ENCODE measurements at regions not wholly inside any gene's neighbourhood (a gene's known extent, or its start where the extent isn't known, plus 50 kb on each side); places are given as distances from the start of the nearest gene placed in this dataset.

GRCh38 chr20:22729180-22729579 lies 144.8 kb upstream of the FOXA2 start:
- CTCF ChIA-PET: no interaction called here
- Mint-ChIP-seq H3K27me3 (no peaks in the 10 kb centered on the region), H3K4me1 (no peaks in the 10 kb centered on the region), H3K4me3 (no peak overlapping the region), H3K9me3 (ENCODE audit: insufficient read depth) (no peaks in the 10 kb centered on the region), H3K27ac (no peak overlapping the region)
- no peak overlapping the region for H2AFZ ChIP-seq (ENCODE audit: insufficient read depth, low read depth, low read length, poor library complexity, severe bottlenecking)
- peaks cover 0 to 4% (median 0%) of the 10 kb centered on the region in 3 donors for H3K9me3 ChIP-seq (ENCODE audit: control extremely low read depth in 1 of 3, control insufficient read depth in 2 of 3, insufficient read depth in 1 of 3, low read length in 2 of 3)
- H3K27ac ChIP-seq (ENCODE audit: low read length in 2 of 2): no peak overlapping the region
- no peak for DNase-seq
- H3K9ac ChIP-seq (ENCODE audit: low read length): no peak overlapping the region
- H3K36me3 ChIP-seq (replicated peaks in 1 of 2; ENCODE audit: control extremely low read depth in 1 of 2, control insufficient read depth in 1 of 2, extremely low read depth in 1 of 2, insufficient read depth in 2 of 2, low read length in 1 of 2): no peaks in the 10 kb centered on the region
- intact Hi-C loops (cut with micrococcal nuclease): no loop called here
- no peak overlapping the region for H3K4me2 ChIP-seq (replicated peaks; ENCODE audit: low read depth, low read length, poor library complexity, severe bottlenecking)
- no peaks in the 10 kb centered on the region for H3K27me3 ChIP-seq (replicated peaks in 1 of 4; ENCODE audit: control extremely low read depth in 1 of 4, control insufficient read depth in 3 of 4, insufficient read depth in 4 of 4, low read length in 3 of 4)
- no peaks in the 10 kb centered on the region for H3K79me2 ChIP-seq (ENCODE audit: control insufficient read depth, insufficient read depth, low read length)
- TF ChIP-seq EZH2 (IDR thresholded peaks at IDR 0.05; ENCODE audit: borderline replicate concordance, insufficient read depth, low read depth, low read length, poor library complexity, severe bottlenecking) (no peak), CTCF (IDR thresholded peaks at IDR 0.05) (no peak)
- H3K4me1 ChIP-seq (ENCODE audit: control insufficient read depth in 2 of 2, insufficient read depth in 2 of 2, low read length in 2 of 2): no peaks in the 10 kb centered on the region
- H4K20me1 ChIP-seq (ENCODE audit: control insufficient read depth, insufficient read depth, low read length, poor library complexity, severe bottlenecking): no peaks in the 10 kb centered on the region
- H3K4me3 ChIP-seq (ENCODE audit: control extremely low read depth in 1 of 5, extremely low read depth in 1 of 5, insufficient read depth in 1 of 5, low read depth in 2 of 5, low read length in 4 of 5): no peak overlapping the region
- POLR2A ChIA-PET: no interaction called here
- no peak for ATAC-seq (ENCODE audit: low read depth)

GRCh38 chr20:22729616-22730236 lies 145.4 kb upstream of the FOXA2 start:
- TF ChIP-seq CTCF (IDR thresholded peaks at IDR 0.05): no peak
- TF ChIP-seq EZH2 (IDR thresholded peaks at IDR 0.05; ENCODE audit: borderline replicate concordance, insufficient read depth, low read depth, low read length, poor library complexity, severe bottlenecking): no peak
- intact Hi-C loops (cut with micrococcal nuclease): no loop called here
- Histone ChIP-seq H3K9ac (ENCODE audit: low read length) (no peak overlapping the region), H3K36me3 (replicated peaks in 1 of 2; ENCODE audit: control extremely low read depth in 1 of 2, control insufficient read depth in 1 of 2, extremely low read depth in 1 of 2, insufficient read depth in 2 of 2, low read length in 1 of 2) (no peaks in the 10 kb centered on the region), H3K27ac (ENCODE audit: low read length in 2 of 2) (no peak overlapping the region), H3K79me2 (ENCODE audit: control insufficient read depth, insufficient read depth, low read length) (no peaks in the 10 kb centered on the region), H3K4me3 (ENCODE audit: control extremely low read depth in 1 of 5, extremely low read depth in 1 of 5, insufficient read depth in 1 of 5, low read depth in 2 of 5, low read length in 4 of 5) (no peak overlapping the region), H3K27me3 (replicated peaks in 1 of 4; ENCODE audit: control extremely low read depth in 1 of 4, control insufficient read depth in 3 of 4, insufficient read depth in 4 of 4, low read length in 3 of 4) (no peaks in the 10 kb centered on the region), H3K4me2 (replicated peaks; ENCODE audit: low read depth, low read length, poor library complexity, severe bottlenecking) (no peak overlapping the region), H3K9me3 (ENCODE audit: control extremely low read depth in 1 of 3, control insufficient read depth in 2 of 3, insufficient read depth in 1 of 3, low read length in 2 of 3) (peaks cover 0 to 4% (median 0%) of the 10 kb centered on the region in 3 donors), H2AFZ (ENCODE audit: insufficient read depth, low read depth, low read length, poor library complexity, severe bottlenecking) (no peak overlapping the region), H3K4me1 (ENCODE audit: control insufficient read depth in 2 of 2, insufficient read depth in 2 of 2, low read length in 2 of 2) (no peaks in the 10 kb centered on the region), H4K20me1 (ENCODE audit: control insufficient read depth, insufficient read depth, low read length, poor library complexity, severe bottlenecking) (no peaks in the 10 kb centered on the region)
- POLR2A ChIA-PET: no interaction called here
- DNase-seq: no peak
- H3K4me1 Mint-ChIP-seq: no peaks in the 10 kb centered on the region
- no peaks in the 10 kb centered on the region for H3K9me3 Mint-ChIP-seq (ENCODE audit: insufficient read depth)
- ATAC-seq (ENCODE audit: low read depth): no peak
- H3K27me3 Mint-ChIP-seq: no peaks in the 10 kb centered on the region
- WGBS (ENCODE audit: insufficient coverage): 88% methylated on average over 4 of the region's 8 CpGs
- no peak overlapping the region for H3K27ac Mint-ChIP-seq
- CTCF ChIA-PET: no interaction called here
- no peak overlapping the region for H3K4me3 Mint-ChIP-seq
